ENCODE measurements at regions not wholly inside any gene's neighbourhood (a gene's known extent, or its start where the extent isn't known, plus 50 kb on each side); places are given as distances from the start of the nearest gene placed in this dataset.

DNA sequence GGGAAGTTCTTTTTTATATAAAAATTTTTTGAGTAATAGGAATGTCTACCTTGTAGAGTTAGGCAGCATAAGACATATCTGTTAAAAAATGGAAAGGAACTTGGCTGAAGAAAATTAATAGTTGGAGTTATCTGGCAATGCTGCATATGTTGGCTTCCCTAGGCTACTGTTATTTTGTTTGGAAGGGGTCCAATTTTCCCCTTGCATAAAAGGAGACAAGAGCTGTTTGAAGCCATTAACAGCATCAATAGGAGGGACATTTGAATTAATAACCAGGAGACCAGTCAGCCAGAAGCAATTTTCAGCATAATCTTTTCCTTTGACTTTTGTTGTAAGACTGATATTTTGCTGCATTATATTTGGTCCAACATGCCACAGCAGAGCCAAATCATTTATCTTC lies 80.9 kb upstream of the TAB2 start:
- no peak overlapping the region for H2AFZ ChIP-seq (ENCODE audit: low read length)

More for the DNA sequence above, 80.9 kb upstream of the TAB2 start:
- no peak overlapping the region for H2BK15ac ChIP-seq (ENCODE audit: low read length)
- FAIRE-seq (no peak), DNase-seq (ENCODE audit: low read depth in 1 of 2, low spot score in 2 of 2) (no peak)
- H3K4me2 ChIP-seq (ENCODE audit: insufficient read depth in 1 of 2, low read depth in 2 of 2, low read length in 2 of 2) = no peak overlapping the region
- H2BK120ac ChIP-seq (replicated peaks; ENCODE audit: low read depth, low read length) = no peak overlapping the region
- ChIA-PET CTCF (ENCODE audit: partially characterized antibody) (interaction anchor here (1.0 to 2.2 kb wide), 4 partner anchors 9 to 197 kb away, joined by 3 to 7 read pairs (median 4); no protein-coding TSS in a partner anchor), POLR2A (ENCODE audit: partially characterized antibody) (no interaction called here)
- no peaks in the 10 kb centered on the region for H4K20me1 ChIP-seq (replicated peaks in 1 of 2; ENCODE audit: control insufficient read depth in 1 of 2, insufficient read depth in 2 of 2, low read length in 2 of 2)
- peaks cover 0 to 5% (median 2%) of the 10 kb centered on the region in 4 experiments; a peak in 3 of 7 replicates for H3K4me1 ChIP-seq (replicated peaks in 1 of 4; ENCODE audit: control insufficient read depth in 3 of 4, insufficient read depth in 4 of 4, low read length in 3 of 4)
- H3K27me3 ChIP-seq (replicated peaks in 1 of 4; ENCODE audit: control insufficient read depth in 3 of 4, extremely low read depth in 1 of 4, insufficient read depth in 3 of 4, low read length in 3 of 4) = no peaks in the 10 kb centered on the region; a peak in 1 of 7 replicates
- H3K4me3 ChIP-seq (ENCODE audit: extremely low read depth in 1 of 4, insufficient read depth in 2 of 4, low read depth in 3 of 4, low read length in 4 of 4) = no peak overlapping the region
- H3K14ac ChIP-seq (ENCODE audit: insufficient read length) = no peak overlapping the region
- no peak overlapping the region for H4K91ac ChIP-seq (replicated peaks; ENCODE audit: insufficient read length, low read length)
- no peaks in the 10 kb centered on the region for H3K36me3 ChIP-seq (ENCODE audit: control insufficient read depth in 2 of 4, insufficient read depth in 4 of 4, low read length in 3 of 4)
- no peak overlapping the region for H4K8ac ChIP-seq (ENCODE audit: extremely low read depth, insufficient read depth, low read length)
- no peak overlapping the region for H3K27ac ChIP-seq (ENCODE audit: low read depth, low read length)
- H3K23me2 ChIP-seq (ENCODE audit: low read depth, low read length) = no peaks in the 10 kb centered on the region
- no peak overlapping the region for H3K56ac ChIP-seq (replicated peaks; ENCODE audit: insufficient read length, low read depth, low read length)
- TF ChIP-seq FOSL1 (IDR thresholded peaks at IDR 0.05; ENCODE audit: insufficient read depth, low read depth, low read length) (no peak), BACH1 (IDR thresholded peaks at IDR 0.05; ENCODE audit: low read length) (no peak), SIRT6 (IDR thresholded peaks at IDR 0.05; ENCODE audit: low read length) (no peak), SP2 (IDR thresholded peaks at IDR 0.05; ENCODE audit: low read length) (no peak), SP4 (IDR thresholded peaks at IDR 0.05; ENCODE audit: low read length) (no peak), CHD1 (IDR thresholded peaks at IDR 0.05; ENCODE audit: low read depth, low read length) (no peak), NANOG (IDR thresholded peaks at IDR 0.05; ENCODE audit: insufficient read depth, low read depth, low read length, poor library complexity, severe bottlenecking) (no peak)
- TF ChIP-seq, protein P1, sequence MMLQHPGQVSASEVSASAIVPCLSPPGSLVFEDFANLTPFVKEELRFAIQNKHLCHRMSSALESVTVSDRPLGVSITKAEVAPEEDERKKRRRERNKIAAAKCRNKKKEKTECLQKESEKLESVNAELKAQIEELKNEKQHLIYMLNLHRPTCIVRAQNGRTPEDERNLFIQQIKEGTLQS (IDR thresholded peaks at IDR 0.05; ENCODE audit: insufficient read depth, low read depth, low read length) = no peak
- H2BK5ac ChIP-seq (ENCODE audit: low read depth, low read length) = no peak overlapping the region
- no peaks in the 10 kb centered on the region for H3K9me3 ChIP-seq (ENCODE audit: insufficient read depth in 2 of 2, low read depth in 1 of 2, low read length in 1 of 2)
- no peak overlapping the region for H2BK12ac ChIP-seq (ENCODE audit: low read depth, low read length)
- H2AK5ac ChIP-seq (ENCODE audit: low read depth, low read length) = no peak overlapping the region
- no peaks in the 10 kb centered on the region for H3K79me1 ChIP-seq (ENCODE audit: low read depth, low read length)
- no peak overlapping the region for H3K4ac ChIP-seq (replicated peaks; ENCODE audit: insufficient read length, low read depth, low read length)
- H3K9ac ChIP-seq (replicated peaks in 1 of 4; ENCODE audit: extremely low read depth in 1 of 4, low read depth in 3 of 4, low read length in 3 of 4) = no peak overlapping the region
- no peaks in the 10 kb centered on the region for H3K79me2 ChIP-seq (ENCODE audit: control insufficient read depth in 1 of 2, insufficient read depth in 2 of 2, low read length in 2 of 2)
- no peak overlapping the region for H4K5ac ChIP-seq (ENCODE audit: insufficient read length, low read depth, low read length)
- no peak overlapping the region for H2BK20ac ChIP-seq (ENCODE audit: low read length)
- no peak overlapping the region for H3K18ac ChIP-seq (ENCODE audit: extremely low read depth, low read length)
- H3K23ac ChIP-seq (ENCODE audit: insufficient read length) = no peak overlapping the region

All from H1 (cell line).